Spleen (tissue), 11 donors: ENCODE measurements at regions not wholly inside any gene's neighbourhood (a gene's known extent, or its start where the extent isn't known, plus 50 kb on each side); places are given as distances from the start of the nearest gene placed in this dataset.

Source experiments
- DNase-seq: peaks from one replicate; pipeline ENCODE4 v3.0.0-alpha.2; 2020
- H3K27ac ChIP-seq, 8 donors: fragments of 200-600 bp; sonication (generic) in 7 of 8; 1 replicate in 4 of 8; 2 replicates in 4 of 8; pipeline versions ENCODE4 v1.5.0 to v1.8.0; 2016 to 2021; ENCODE audit warnings: inconsistent platforms in 4 of 8, mild to moderate bottlenecking in 4 of 8, moderate library complexity in 1 of 8
- H3K27me3 ChIP-seq, 7 donors: fragments of 200-600 bp; sonication (generic) in 6 of 7; replicated peaks in 1 of 7; 1 replicate in 4 of 7; 2 replicates in 3 of 7; pipeline versions ENCODE4 v1.5.0 to v1.8.0; 2016 to 2021; ENCODE audit warnings: inconsistent platforms in 3 of 7, mild to moderate bottlenecking in 1 of 7
- H3K36me3 ChIP-seq, 6 donors: fragments of 200-600 bp; sonication (generic) in 5 of 6; 1 replicate in 4 of 6; 2 replicates in 2 of 6; pipeline versions ENCODE4 v1.5.0 to v1.8.0; 2016 to 2021; ENCODE audit warnings: inconsistent platforms in 2 of 6
- H3K4me1 ChIP-seq, 6 donors: fragments of 200-600 bp; sonication (generic) in 5 of 6; 1 replicate in 3 of 6; 2 replicates in 3 of 6; pipeline versions ENCODE4 v1.5.0 to v1.8.0; 2016 to 2021; ENCODE audit warnings: inconsistent platforms in 3 of 6
- H3K4me3 ChIP-seq, 8 donors: fragments of 200-600 bp; sonication (generic) in 7 of 8; 1 replicate in 4 of 8; 2 replicates in 4 of 8; pipeline versions ENCODE4 v1.5.0 to v1.8.0; 2016 to 2021; ENCODE audit warnings: inconsistent platforms in 4 of 8, mild to moderate bottlenecking in 4 of 8, moderate library complexity in 2 of 8
- H3K9me3 ChIP-seq, 8 donors: fragments of 200-600 bp; sonication (generic) in 7 of 8; 1 replicate in 4 of 8; 2 replicates in 4 of 8; pipeline versions ENCODE4 v1.5.0 to v1.8.0; 2016 to 2021; ENCODE audit warnings: inconsistent platforms in 4 of 8
- CTCF ChIP-seq, 11 experiments: fragments of 200-600 bp in 7 of 11; fragments of 450-650 bp in 4 of 11; sonication (generic) in 4 of 11; IDR thresholded peaks in 8 of 11; conservative IDR thresholded peaks in 3 of 11; 1 replicate in 7 of 11; 2 replicates in 4 of 11; pipeline versions ENCODE4 v1.4.0 to v1.8.0; 2016 to 2021; ENCODE audit warnings: antibody characterized with exemption in 11 of 11, inconsistent platforms in 4 of 11, mild to moderate bottlenecking in 1 of 11
- POLR2A ChIP-seq, 3 donors: fragments of 450-650 bp; IDR thresholded peaks; one replicate each; pipeline ENCODE4 v1.5.1; 2017; ENCODE audit warnings: antibody characterized with exemption in 3 of 3, mild to moderate bottlenecking in 1 of 3
- POLR2AphosphoS5 ChIP-seq, 3 donors: sonication (generic); formaldehyde crosslinking; IDR thresholded peaks; one replicate each; pipeline ENCODE4 v1.5.1; 2017; ENCODE audit warnings: antibody characterized with exemption in 3 of 3
- WGBS, 5 donors: extraction: QIAGEN DNeasy Blood & Tissue Kit in 3 of 5; methylation state at CpG; one replicate each; pipeline versions ENCODE4 v1.1.5 to v1.1.7; 2013 to 2018; 5-methylcytosine and 5-hydroxymethylcytosine counted together
- intact Hi-C: fragments of 100-400 bp; cut with DNase I; formaldehyde crosslinking; loops from one replicate; pipeline ENCODE4 v1.15.0; 2023; ENCODE audit warnings: low total_unique reads
- donor health status: healthy with polysubstance abuse.
- donor health status: DM: no; HTN: no; CAD: no; lungs with moderate emphysema.
- donor health status: DM: no; HTN: no; CAD: no.
- donor health status: Bipolar disorder and iron deficiency.
- donor health status: healthy.
- donor health status: DM: no; HTN: no; CAD: no.
- donor health status: DM: yes; HTN: yes; CAD: no.

- no peak overlapping the region for H3K27ac ChIP-seq
- intact Hi-C loops, result no loop called here
- H3K4me3 ChIP-seq, result no peak overlapping the region
- TF ChIP-seq CTCF (IDR thresholded peaks at IDR 0.05 in 8 of 11, conservative IDR thresholded peaks at IDR 0.05 in 3 of 11) (no peak), POLR2A (IDR thresholded peaks at IDR 0.05) (no peak)
- DNase-seq, result no peak
- H3K4me1 ChIP-seq, result no peaks in the 10 kb centered on the region
- WGBS, 5 donors, result 94 to 99% (median 97%) methylated on average over 2 of the region's 2 CpGs
- H3K27me3 ChIP-seq, result no peaks in the 10 kb centered on the region
- no peaks in the 10 kb centered on the region for H3K36me3 ChIP-seq
- H3K9me3 ChIP-seq, result no peaks in the 10 kb centered on the region
These were observed 641.3 kb upstream of the KLF4 start for GRCh38 chr9:108130905-108131304.

GRCh38 chr9:108125625-108126024, 636.1 kb upstream of the KLF4 start:
- no peak overlapping the region for H3K27ac ChIP-seq
- WGBS, 5 donors, result 83 to 95% (median 88%) methylated on average over 4 of the region's 4 CpGs
- intact Hi-C loops, result no loop called here
- H3K9me3 ChIP-seq, result peaks cover 0 to 4% (median 0%) of the 10 kb centered on the region in 8 donors
- no peaks in the 10 kb centered on the region for H3K36me3 ChIP-seq
- H3K4me1 ChIP-seq, result peaks cover 0 to 3% (median 0%) of the 10 kb centered on the region in 6 donors
- TF ChIP-seq POLR2AphosphoS5 (IDR thresholded peaks at IDR 0.05) (no peak), CTCF (IDR thresholded peaks at IDR 0.05 in 8 of 11, conservative IDR thresholded peaks at IDR 0.05 in 3 of 11) (peak in 2 of 11 experiments; percentile 12 to 14)
- no peak overlapping the region for H3K4me3 ChIP-seq
- H3K27me3 ChIP-seq, result no peaks in the 10 kb centered on the region
- DNase-seq, result no peak

- no peaks in the 10 kb centered on the region for H3K27me3 ChIP-seq
- no peak overlapping the region for H3K27ac ChIP-seq
- peaks cover 0 to 3% (median 0%) of the 10 kb centered on the region in 6 donors for H3K4me1 ChIP-seq
- WGBS, 5 donors, result 73 to 86% (median 77%) methylated on average over 11 of the region's 11 CpGs
- no peak overlapping the region for H3K4me3 ChIP-seq
- TF ChIP-seq POLR2AphosphoS5 (IDR thresholded peaks at IDR 0.05) (peak in 1 of 3 donors; percentile 16), CTCF (IDR thresholded peaks at IDR 0.05 in 8 of 11, conservative IDR thresholded peaks at IDR 0.05 in 3 of 11) (no peak)
- no peak for DNase-seq
- peaks cover 0 to 4% (median 0%) of the 10 kb centered on the region in 8 donors for H3K9me3 ChIP-seq
- no peaks in the 10 kb centered on the region for H3K36me3 ChIP-seq
- intact Hi-C loops, result no loop called here
These were observed 630.1 kb upstream of the KLF4 start for GRCh38 chr9:108119530-108120113.

- intact Hi-C loops, result no loop called here
- TF ChIP-seq POLR2AphosphoS5 (IDR thresholded peaks at IDR 0.05) (no peak), CTCF (IDR thresholded peaks at IDR 0.05 in 8 of 11, conservative IDR thresholded peaks at IDR 0.05 in 3 of 11) (no peak), POLR2A (IDR thresholded peaks at IDR 0.05) (no peak)
- WGBS, 5 donors, result 76 to 89% (median 85%) methylated on average over 3 of the region's 3 CpGs
These were observed 628.2 kb upstream of the KLF4 start for GRCh38 chr9:108117795-108118194.

More at GRCh38 chr9:108117795-108118194, 628.2 kb upstream of the KLF4 start:
- H3K36me3 ChIP-seq, result no peaks in the 10 kb centered on the region
- H3K27ac ChIP-seq, result no peak overlapping the region
- H3K9me3 ChIP-seq, result peaks cover 0 to 4% (median 0%) of the 10 kb centered on the region in 8 donors
- no peak overlapping the region for H3K4me3 ChIP-seq
- no peaks in the 10 kb centered on the region for H3K4me1 ChIP-seq
- DNase-seq, result no peak
- no peaks in the 10 kb centered on the region for H3K27me3 ChIP-seq
